ENCODE measurements at regions not wholly inside any gene's neighbourhood (a gene's known extent, or its start where the extent isn't known, plus 50 kb on each side); places are given as distances from the start of the nearest gene placed in this dataset.

DNA sequence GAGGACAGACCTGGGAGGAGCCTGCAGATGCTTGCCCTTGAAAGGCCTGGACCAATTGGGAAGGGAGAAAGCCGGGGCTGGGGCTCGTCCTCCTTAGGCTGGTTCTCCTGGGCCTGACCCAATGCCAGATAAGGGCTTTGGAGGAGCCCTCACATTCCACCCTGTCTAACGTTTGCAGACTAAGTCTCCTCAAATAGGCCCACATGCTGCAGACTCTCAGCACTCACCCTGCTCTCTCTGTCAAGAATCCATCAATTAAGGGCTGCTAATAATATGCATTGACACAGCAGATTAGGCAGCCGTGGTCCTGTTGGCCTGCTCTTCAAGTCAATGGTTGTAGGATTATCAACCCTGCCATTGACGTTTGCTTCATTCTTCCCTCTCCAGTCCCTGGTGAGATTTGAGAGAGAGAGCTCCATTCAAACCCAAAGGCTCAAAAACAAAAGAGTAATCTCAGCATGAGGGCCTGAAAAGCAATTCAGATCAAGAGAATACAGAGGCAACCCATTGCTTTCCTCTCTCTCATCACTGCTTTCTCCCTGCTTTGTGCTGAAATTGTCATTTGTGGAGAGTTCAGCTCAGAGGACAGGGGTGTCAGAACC is 167.6 kb downstream of the INSIG2 start:
- TF ChIP-seq CTCF (IDR thresholded peaks at IDR 0.05; ENCODE audit: poor library complexity) (no peak), EZH2 (IDR thresholded peaks at IDR 0.05; ENCODE audit: borderline replicate concordance) (no peak)

Measured in hepatocyte (in vitro differentiated cells).